ENCODE measurements at regions not wholly inside any gene's neighbourhood (a gene's known extent, or its start where the extent isn't known, plus 50 kb on each side); places are given as distances from the start of the nearest gene placed in this dataset.
A peak's percentile ranks its signal among the peaks of the same experiment; 100 is the strongest.
"Not testable (repeated sequence)": the region's sequence is repeated elsewhere in the genome, so short reads cannot be mapped to it uniquely, and the experiment has no call there.

GRCh38 chr9:117649126-117649525, 55.1 kb upstream of the TLR4 start:
- Histone ChIP-seq H3K9me3 (replicated peaks; ENCODE audit: control insufficient read depth, low read depth, low read length) (no peaks in the 10 kb centered on the region), H3K27ac (ENCODE audit: low read length) (no peak overlapping the region), H3K27me3 (ENCODE audit: control insufficient read depth, insufficient read depth, low read length) (no peaks in the 10 kb centered on the region), H3K36me3 (ENCODE audit: control insufficient read depth, insufficient read depth, low read length) (no peaks in the 10 kb centered on the region), H3K4me3 (ENCODE audit: low read length) (no peak overlapping the region), H3K4me1 (ENCODE audit: control insufficient read depth, insufficient read depth, low read length) (no peaks in the 10 kb centered on the region)
- no peak for DNase-seq
- 90% methylated on average over 2 of the region's 3 CpGs for WGBS (ENCODE audit: insufficient coverage)

GRCh38 chr9:117644932-117645636, 59.1 kb upstream of the TLR4 start:
- H3K36me3 ChIP-seq (ENCODE audit: control insufficient read depth, insufficient read depth, low read length), result no peaks in the 10 kb centered on the region
- no peaks in the 10 kb centered on the region for H3K9me3 ChIP-seq (replicated peaks; ENCODE audit: control insufficient read depth, low read depth, low read length)
- DNase-seq, result peak; percentile 2
- no peak overlapping the region for H3K27ac ChIP-seq (ENCODE audit: low read length)
- H3K4me3 ChIP-seq (ENCODE audit: low read length), result no peak overlapping the region
- no peaks in the 10 kb centered on the region for H3K4me1 ChIP-seq (ENCODE audit: control insufficient read depth, insufficient read depth, low read length)
- 45% methylated on average over 3 of the region's 6 CpGs for WGBS (ENCODE audit: insufficient coverage)
- H3K27me3 ChIP-seq (ENCODE audit: control insufficient read depth, insufficient read depth, low read length), result peaks cover 7% of the 10 kb centered on the region

GRCh38 chr9:117644133-117644931, 59.9 kb upstream of the TLR4 start:
- H3K4me3 ChIP-seq (ENCODE audit: low read length), result no peak overlapping the region
- H3K36me3 ChIP-seq (ENCODE audit: control insufficient read depth, insufficient read depth, low read length), result no peaks in the 10 kb centered on the region
- no peaks in the 10 kb centered on the region for H3K9me3 ChIP-seq (replicated peaks; ENCODE audit: control insufficient read depth, low read depth, low read length)
- H3K27me3 ChIP-seq (ENCODE audit: control insufficient read depth, insufficient read depth, low read length), result peaks cover 7% of the 10 kb centered on the region
- H3K4me1 ChIP-seq (ENCODE audit: control insufficient read depth, insufficient read depth, low read length), result no peaks in the 10 kb centered on the region
- DNase-seq, result peak; percentile 72
- no peak overlapping the region for H3K27ac ChIP-seq (ENCODE audit: low read length)
- 0% methylated on average over 5 of the region's 11 CpGs for WGBS (ENCODE audit: insufficient coverage)

GRCh38 chr9:117643288-117643654, 60.9 kb upstream of the TLR4 start:
- Histone ChIP-seq H3K4me3 (ENCODE audit: low read length) (no peak overlapping the region), H3K9me3 (replicated peaks; ENCODE audit: control insufficient read depth, low read depth, low read length) (no peaks in the 10 kb centered on the region), H3K27ac (ENCODE audit: low read length) (no peak overlapping the region), H3K36me3 (ENCODE audit: control insufficient read depth, insufficient read depth, low read length) (no peaks in the 10 kb centered on the region), H3K27me3 (ENCODE audit: control insufficient read depth, insufficient read depth, low read length) (peaks cover 7% of the 10 kb centered on the region), H3K4me1 (ENCODE audit: control insufficient read depth, insufficient read depth, low read length) (no peaks in the 10 kb centered on the region)
- no peak for DNase-seq
- WGBS (ENCODE audit: insufficient coverage), result 50% methylated on average over 3 of the region's 6 CpGs

- H3K4me3 ChIP-seq (ENCODE audit: low read length); H3K27ac ChIP-seq (ENCODE audit: low read length): not testable (repeated sequence)
Observed at GRCh38 chr9:117642571-117643287, 61.5 kb upstream of the TLR4 start.

GRCh38 chr9:117636681-117637080, 67.5 kb upstream of the TLR4 start:
- Histone ChIP-seq H3K27me3 (ENCODE audit: control insufficient read depth, insufficient read depth, low read length) (no peaks in the 10 kb centered on the region), H3K4me3 (ENCODE audit: low read length) (no peak overlapping the region), H3K27ac (ENCODE audit: low read length) (no peak overlapping the region), H3K4me1 (ENCODE audit: control insufficient read depth, insufficient read depth, low read length) (no peaks in the 10 kb centered on the region), H3K36me3 (ENCODE audit: control insufficient read depth, insufficient read depth, low read length) (no peaks in the 10 kb centered on the region), H3K9me3 (replicated peaks; ENCODE audit: control insufficient read depth, low read depth, low read length) (no peaks in the 10 kb centered on the region)
- DNase-seq, result no peak
- WGBS (ENCODE audit: insufficient coverage), result 83% methylated on average over 1 of the region's 1 CpG

More at GRCh38 chr9:117642571-117643287, 61.5 kb upstream of the TLR4 start:
- not testable (repeated sequence) for DNase-seq; H3K27me3 ChIP-seq (ENCODE audit: control insufficient read depth, insufficient read depth, low read length); H3K9me3 ChIP-seq (replicated peaks; ENCODE audit: control insufficient read depth, low read depth, low read length); H3K36me3 ChIP-seq (ENCODE audit: control insufficient read depth, insufficient read depth, low read length); H3K4me1 ChIP-seq (ENCODE audit: control insufficient read depth, insufficient read depth, low read length)
- 35% methylated on average over 38 of the region's 50 CpGs for WGBS (ENCODE audit: insufficient coverage)

- WGBS (ENCODE audit: insufficient coverage), result no CpG with 5 or more reads among the region's 1 CpG
- DNase-seq, result no peak
- Histone ChIP-seq H3K36me3 (ENCODE audit: control insufficient read depth, insufficient read depth, low read length) (no peaks in the 10 kb centered on the region), H3K4me1 (ENCODE audit: control insufficient read depth, insufficient read depth, low read length) (no peaks in the 10 kb centered on the region), H3K27ac (ENCODE audit: low read length) (no peak overlapping the region), H3K4me3 (ENCODE audit: low read length) (no peak overlapping the region), H3K9me3 (replicated peaks; ENCODE audit: control insufficient read depth, low read depth, low read length) (peaks cover 9% of the 10 kb centered on the region), H3K27me3 (ENCODE audit: control insufficient read depth, insufficient read depth, low read length) (no peaks in the 10 kb centered on the region)
Observed at GRCh38 chr9:117625154-117625553, 79.0 kb upstream of the TLR4 start.

GRCh38 chr9:117624106-117624505, 80.1 kb upstream of the TLR4 start:
- DNase-seq, result no peak
- H3K4me1 ChIP-seq (ENCODE audit: control insufficient read depth, insufficient read depth, low read length), result no peaks in the 10 kb centered on the region
- peaks cover 9% of the 10 kb centered on the region for H3K9me3 ChIP-seq (replicated peaks; ENCODE audit: control insufficient read depth, low read depth, low read length)
- H3K36me3 ChIP-seq (ENCODE audit: control insufficient read depth, insufficient read depth, low read length), result no peaks in the 10 kb centered on the region
- no peak overlapping the region for H3K27ac ChIP-seq (ENCODE audit: low read length)
- H3K4me3 ChIP-seq (ENCODE audit: low read length), result no peak overlapping the region
- no peaks in the 10 kb centered on the region for H3K27me3 ChIP-seq (ENCODE audit: control insufficient read depth, insufficient read depth, low read length)
- no CpG with 5 or more reads among the region's 3 CpGs for WGBS (ENCODE audit: insufficient coverage)

- Histone ChIP-seq H3K27ac (ENCODE audit: low read length) (no peak overlapping the region), H3K27me3 (ENCODE audit: control insufficient read depth, insufficient read depth, low read length) (no peaks in the 10 kb centered on the region), H3K9me3 (replicated peaks; ENCODE audit: control insufficient read depth, low read depth, low read length) (peaks cover 9% of the 10 kb centered on the region), H3K4me1 (ENCODE audit: control insufficient read depth, insufficient read depth, low read length) (no peaks in the 10 kb centered on the region), H3K36me3 (ENCODE audit: control insufficient read depth, insufficient read depth, low read length) (no peaks in the 10 kb centered on the region), H3K4me3 (ENCODE audit: low read length) (no peak overlapping the region)
- no peak for DNase-seq
- no CpG with 5 or more reads among the region's 3 CpGs for WGBS (ENCODE audit: insufficient coverage)
Observed at GRCh38 chr9:117622347-117622746, 81.9 kb upstream of the TLR4 start.

GRCh38 chr9:117616431-117616831, 87.8 kb upstream of the TLR4 start:
- no peak overlapping the region for H3K27ac ChIP-seq (ENCODE audit: low read length)
- no peak overlapping the region for H3K4me3 ChIP-seq (ENCODE audit: low read length)
- 50% methylated on average over 1 of the region's 3 CpGs for WGBS (ENCODE audit: insufficient coverage)
- no peak for DNase-seq
- no peaks in the 10 kb centered on the region for H3K36me3 ChIP-seq (ENCODE audit: control insufficient read depth, insufficient read depth, low read length)
- no peaks in the 10 kb centered on the region for H3K9me3 ChIP-seq (replicated peaks; ENCODE audit: control insufficient read depth, low read depth, low read length)
- no peaks in the 10 kb centered on the region for H3K27me3 ChIP-seq (ENCODE audit: control insufficient read depth, insufficient read depth, low read length)
- H3K4me1 ChIP-seq (ENCODE audit: control insufficient read depth, insufficient read depth, low read length), result no peaks in the 10 kb centered on the region

All from muscle of leg (tissue), 3 donors.